ENCODE measurements at regions not wholly inside any gene's neighbourhood (a gene's known extent, or its start where the extent isn't known, plus 50 kb on each side); places are given as distances from the start of the nearest gene placed in this dataset.

DNA sequence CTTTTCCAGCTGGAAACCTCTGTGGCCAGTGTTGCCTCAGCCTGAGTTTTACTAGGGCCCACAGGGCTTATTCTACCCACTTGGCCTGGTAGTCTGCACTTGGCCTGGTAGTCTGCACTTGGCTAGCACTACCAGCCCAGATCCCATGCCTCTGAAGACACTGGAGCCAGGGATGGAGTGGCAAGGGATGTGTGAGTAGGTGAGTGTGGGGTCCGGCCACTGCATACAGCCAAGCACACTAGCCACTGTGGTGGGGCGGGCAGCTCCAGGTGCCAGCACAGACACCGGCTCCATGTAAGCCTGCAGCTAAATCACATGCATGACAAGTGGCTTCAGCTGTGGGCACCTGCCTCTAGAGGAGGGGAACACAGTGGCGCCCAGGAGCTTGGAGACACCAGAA is 63.4 kb upstream of the NAV3 start:
- DNase-seq = peak in 1 of 2 donors; percentile 34
- no peak overlapping the region for H3K27ac ChIP-seq
- no peaks in the 10 kb centered on the region for H3K27me3 ChIP-seq
- peaks cover 0 to 13% (median 6%) of the 10 kb centered on the region in 4 donors for H3K9me3 ChIP-seq
- ATAC-seq (ENCODE audit: low FRiP score in 2 of 2) = peak in 1 of 2 donors; percentile 22
- no peaks in the 10 kb centered on the region for H3K4me1 ChIP-seq
- H3K4me3 ChIP-seq = no peak overlapping the region
- WGBS, 2 donors = 89% methylated on average over 3 of the region's 4 CpGs; no CpG with 5 or more reads in 1 of the 2 donors
- no peak for TF ChIP-seq POLR2A (IDR thresholded peaks at IDR 0.05)
- no peak for TF ChIP-seq EP300 (IDR thresholded peaks at IDR 0.05)
- TF ChIP-seq POLR2AphosphoS5 (IDR thresholded peaks at IDR 0.05) = no peak
- TF ChIP-seq CTCF (IDR thresholded peaks at IDR 0.05) = no peak
- no peaks in the 10 kb centered on the region for H3K36me3 ChIP-seq

- no peaks in the 10 kb centered on the region for H3K27me3 ChIP-seq
- no peaks in the 10 kb centered on the region for H3K4me1 ChIP-seq
- no peak for DNase-seq
- no peak for TF ChIP-seq POLR2AphosphoS5 (IDR thresholded peaks at IDR 0.05)
- no peak for ATAC-seq (ENCODE audit: low FRiP score in 2 of 2)
- no peak overlapping the region for H3K27ac ChIP-seq
- H3K36me3 ChIP-seq = no peaks in the 10 kb centered on the region
- no peak overlapping the region for H3K4me3 ChIP-seq
- peaks cover 0 to 13% (median 6%) of the 10 kb centered on the region in 4 donors for H3K9me3 ChIP-seq
These were observed 64.5 kb upstream of the NAV3 start for GRCh38 chr12:77766224-77766623.

DNA sequence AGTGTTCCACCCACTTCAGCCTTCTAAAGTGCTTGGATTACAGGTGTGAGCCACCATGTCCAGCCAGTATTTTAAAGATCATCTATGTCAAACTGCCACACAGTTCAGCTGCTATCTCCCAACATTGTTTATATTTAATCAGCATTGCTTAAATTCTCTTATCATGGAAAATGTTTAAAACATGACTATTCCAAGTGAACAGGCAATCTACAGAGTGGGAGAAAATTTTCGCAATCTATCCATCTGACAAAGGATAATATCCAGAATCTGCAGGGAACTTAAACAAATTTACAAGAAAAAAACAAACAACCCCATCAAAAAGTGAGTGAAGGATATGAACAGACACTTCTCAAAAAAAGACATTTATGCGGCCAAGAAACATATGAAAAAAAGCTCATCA is 69.4 kb upstream of the NAV3 start:
- TF ChIP-seq POLR2A (IDR thresholded peaks at IDR 0.05) = no peak
- TF ChIP-seq CTCF (IDR thresholded peaks at IDR 0.05) = no peak
- no peak for TF ChIP-seq EP300 (IDR thresholded peaks at IDR 0.05)
- no peak for TF ChIP-seq POLR2AphosphoS5 (IDR thresholded peaks at IDR 0.05)
- Histone ChIP-seq H3K27ac (no peak overlapping the region), H3K4me1 (no peaks in the 10 kb centered on the region), H3K36me3 (no peaks in the 10 kb centered on the region), H3K27me3 (no peaks in the 10 kb centered on the region), H3K4me3 (no peak overlapping the region), H3K9me3 (no peaks in the 10 kb centered on the region)
- WGBS, 2 donors = 89 to 91% methylated on average over 2 of the region's 2 CpGs
- no peak for DNase-seq
- ATAC-seq (ENCODE audit: low FRiP score in 2 of 2) = no peak

GRCh38 chr12:77760271-77761025 is 70.2 kb upstream of the NAV3 start:
- DNase-seq = no peak
- Histone ChIP-seq H3K9me3 (no peaks in the 10 kb centered on the region), H3K36me3 (no peaks in the 10 kb centered on the region), H3K4me1 (no peaks in the 10 kb centered on the region), H3K27ac (no peak overlapping the region), H3K27me3 (no peaks in the 10 kb centered on the region), H3K4me3 (no peak overlapping the region)
- ATAC-seq (ENCODE audit: low FRiP score in 2 of 2) = no peak
- TF ChIP-seq POLR2A (IDR thresholded peaks at IDR 0.05) (no peak), POLR2AphosphoS5 (IDR thresholded peaks at IDR 0.05) (no peak), EP300 (IDR thresholded peaks at IDR 0.05) (no peak), CTCF (IDR thresholded peaks at IDR 0.05) (no peak)
- WGBS, 2 donors = 57 to 83% methylated on average over 7 of the region's 7 CpGs

DNA sequence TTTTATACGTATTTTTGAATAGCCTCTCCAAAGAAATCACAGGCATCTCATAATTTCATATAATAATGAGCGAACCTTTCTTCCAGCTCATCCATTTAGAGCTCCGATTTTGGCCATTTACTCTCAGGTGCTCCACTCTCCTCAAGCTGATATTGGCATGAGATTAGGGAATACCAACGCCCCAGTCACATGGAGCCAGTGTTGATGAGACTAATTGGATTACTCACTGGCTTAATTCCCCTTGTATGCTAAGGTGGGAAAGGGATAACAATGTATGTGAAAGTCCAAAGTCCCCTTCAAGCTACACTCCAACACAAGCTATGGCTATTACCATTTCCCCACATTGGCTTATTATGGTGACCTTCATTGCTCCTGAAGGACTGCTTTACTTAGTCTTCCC is 76.6 kb upstream of the NAV3 start:
- H3K36me3 ChIP-seq = no peaks in the 10 kb centered on the region
- TF ChIP-seq POLR2AphosphoS5 (IDR thresholded peaks at IDR 0.05) (no peak), CTCF (IDR thresholded peaks at IDR 0.05) (no peak), EP300 (IDR thresholded peaks at IDR 0.05) (no peak), POLR2A (IDR thresholded peaks at IDR 0.05) (no peak)
- ATAC-seq (ENCODE audit: low FRiP score in 2 of 2) (no peak), DNase-seq (no peak)
- no peak overlapping the region for H3K27ac ChIP-seq
- H3K4me3 ChIP-seq = no peak overlapping the region
- no peaks in the 10 kb centered on the region for H3K27me3 ChIP-seq
- no peaks in the 10 kb centered on the region for H3K9me3 ChIP-seq
- H3K4me1 ChIP-seq = no peaks in the 10 kb centered on the region
- WGBS, 2 donors = 72 to 82% methylated on average over 4 of the region's 4 CpGs
